Stimulated activated CD8-positive, alpha-beta memory T cell treated with anti-CD3 and anti-CD28 coated beads, Interleukin-4, amount 100 ng/mL, for 4 hours (primary cell): ENCODE measurements at regions not wholly inside any gene's neighbourhood (a gene's known extent, or its start where the extent isn't known, plus 50 kb on each side); places are given as distances from the start of the nearest gene placed in this dataset.
"Not testable (repeated sequence)": the region's sequence is repeated elsewhere in the genome, so short reads cannot be mapped to it uniquely, and the experiment has no call there.

Source experiments
- DNase-seq, 2 donors: peaks; one replicate each; pipeline ENCODE4 v3.0.0-alpha.2; 2020; ENCODE audit warnings: low read depth in 2 of 2, low spot score in 1 of 2

GRCh38 chr1:193448682-193449461, 262.5 kb upstream of the B3GALT2 start:
- DNase-seq: no peak

DNA sequence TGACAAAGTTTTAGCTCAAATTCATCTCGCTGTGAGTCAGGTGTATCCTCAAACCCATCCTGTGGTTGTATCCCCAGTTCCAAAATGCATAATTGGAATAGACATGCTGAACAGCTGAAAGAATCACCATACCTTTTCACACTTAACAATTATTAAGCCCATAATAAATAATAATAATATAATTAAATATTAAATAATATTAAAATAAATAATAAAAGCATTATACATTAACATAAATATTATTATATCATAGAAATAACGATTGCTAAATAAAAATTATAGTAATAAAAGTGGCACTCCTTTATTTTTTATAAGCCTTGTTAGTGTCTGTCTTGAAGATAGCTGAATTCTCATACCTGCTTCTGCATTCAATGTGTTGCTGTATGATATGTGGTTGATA, 257.5 kb upstream of the B3GALT2 start:
- no peak for DNase-seq

- no peak for DNase-seq
Observed at GRCh38 chr1:193438771-193439170, 252.4 kb upstream of the B3GALT2 start.

DNA sequence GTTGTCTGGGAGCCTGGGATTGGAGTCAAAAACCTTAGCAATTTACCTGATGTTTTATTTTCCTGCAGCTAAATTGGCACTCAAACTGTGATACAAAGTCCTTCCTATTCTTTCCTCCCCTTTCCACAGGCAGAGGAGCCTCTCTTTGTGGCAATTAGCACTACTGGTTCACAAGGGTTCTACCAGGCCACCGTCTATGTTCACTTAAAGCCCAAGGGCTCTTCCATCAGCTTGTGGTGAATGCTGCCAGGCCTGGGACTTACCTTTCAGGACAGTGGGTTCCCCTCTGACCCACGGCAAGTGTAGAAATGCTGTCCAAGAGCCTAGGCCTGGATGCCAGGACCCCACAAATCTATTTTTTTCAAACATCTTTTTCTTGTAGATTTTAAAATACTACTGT, 251.9 kb upstream of the B3GALT2 start:
- DNase-seq: no peak

- DNase-seq: no peak
Observed at GRCh38 chr1:193437785-193438184, 251.4 kb upstream of the B3GALT2 start.

DNA sequence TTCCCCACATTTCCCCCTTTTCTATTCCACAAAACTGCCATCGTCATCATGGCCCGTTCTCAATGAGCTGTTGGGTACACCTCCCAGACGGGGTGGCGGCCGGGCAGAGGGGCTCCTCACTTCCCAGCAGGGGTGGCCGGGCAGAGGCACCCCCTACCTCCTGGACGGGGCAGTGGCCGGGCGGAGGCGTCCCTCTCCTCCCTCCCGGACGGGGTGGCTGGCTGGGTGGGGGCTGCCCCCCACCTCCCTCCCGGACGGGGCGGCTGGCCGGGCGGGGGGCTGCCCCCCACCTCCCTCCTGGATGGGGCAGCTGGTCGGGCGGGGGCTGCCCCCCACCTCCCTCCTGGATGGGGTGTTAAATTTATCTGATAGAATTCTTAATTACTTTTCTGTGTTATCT, 250.9 kb upstream of the B3GALT2 start:
- DNase-seq: not testable (repeated sequence)

DNA sequence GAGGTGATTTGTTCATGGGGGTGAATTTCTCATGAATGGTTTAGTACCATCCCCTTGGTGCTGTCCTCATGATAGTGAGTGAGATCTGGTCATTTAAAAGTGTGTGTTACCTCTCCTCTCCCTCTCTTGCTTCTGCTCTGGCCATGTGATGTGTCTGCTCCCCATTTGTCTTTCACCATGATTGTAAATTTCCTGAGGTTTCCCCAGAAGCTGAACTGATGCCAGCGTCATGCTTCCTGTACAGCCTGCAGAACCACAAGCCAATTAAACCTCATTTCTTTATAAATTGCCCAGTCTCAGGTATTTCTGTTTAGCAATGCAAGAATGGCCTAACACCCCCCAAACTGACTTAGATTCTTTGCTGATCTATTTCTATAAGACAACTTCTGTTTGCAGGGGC, 249.4 kb upstream of the B3GALT2 start:
- DNase-seq: no peak

- DNase-seq: no peak
Observed at GRCh38 chr1:193434319-193434718, 247.9 kb upstream of the B3GALT2 start.

DNA sequence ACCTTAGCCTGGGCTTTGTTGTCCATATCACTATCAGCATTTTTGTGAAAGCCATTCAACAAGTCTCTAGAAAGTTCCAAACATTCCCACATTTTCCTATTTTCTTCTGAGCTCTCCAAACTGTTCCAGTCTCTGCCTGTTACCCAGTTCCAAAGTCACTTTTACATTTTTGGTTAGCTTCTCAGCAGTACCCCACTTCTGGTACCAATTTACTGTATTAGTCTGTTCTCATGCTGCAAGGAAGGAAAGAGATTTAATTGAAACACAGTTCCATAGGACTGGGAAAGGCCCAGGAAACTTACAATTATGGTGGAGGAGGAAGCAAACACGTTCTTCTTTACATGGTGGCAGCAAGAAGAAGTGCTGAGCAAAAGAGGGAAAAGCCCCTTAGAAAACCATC, 247.2 kb upstream of the B3GALT2 start:
- DNase-seq: no peak

GRCh38 chr1:193432979-193433587, 246.7 kb upstream of the B3GALT2 start:
- no peak for DNase-seq

- DNase-seq: no peak
Observed at GRCh38 chr1:193431265-193431977, 245.0 kb upstream of the B3GALT2 start.

- DNase-seq: no peak
Observed at GRCh38 chr1:193427524-193427923, 241.1 kb upstream of the B3GALT2 start.

GRCh38 chr1:193426061-193426460, 239.6 kb upstream of the B3GALT2 start:
- DNase-seq: no peak

- no peak for DNase-seq
Observed at GRCh38 chr1:193421487-193421886, 235.1 kb upstream of the B3GALT2 start.

DNA sequence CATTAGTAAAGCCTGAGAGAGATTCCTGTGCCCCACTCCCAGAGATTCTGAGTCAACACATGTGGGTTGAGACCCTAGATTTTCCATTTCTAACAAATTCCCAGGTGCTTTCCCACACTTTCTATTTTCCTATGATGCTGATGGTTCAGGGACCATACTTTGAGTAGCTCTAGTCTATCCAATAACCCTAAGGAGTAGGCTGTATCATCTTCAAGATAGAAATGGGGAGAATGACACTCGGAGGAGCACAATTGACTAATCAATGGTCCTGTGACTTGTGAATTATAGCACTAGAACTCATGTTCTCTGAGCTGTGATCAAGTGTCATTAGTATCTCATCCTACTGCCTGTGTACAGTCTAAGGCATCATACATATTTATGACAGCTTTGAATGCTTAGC, 232.9 kb upstream of the B3GALT2 start:
- no peak for DNase-seq

DNA sequence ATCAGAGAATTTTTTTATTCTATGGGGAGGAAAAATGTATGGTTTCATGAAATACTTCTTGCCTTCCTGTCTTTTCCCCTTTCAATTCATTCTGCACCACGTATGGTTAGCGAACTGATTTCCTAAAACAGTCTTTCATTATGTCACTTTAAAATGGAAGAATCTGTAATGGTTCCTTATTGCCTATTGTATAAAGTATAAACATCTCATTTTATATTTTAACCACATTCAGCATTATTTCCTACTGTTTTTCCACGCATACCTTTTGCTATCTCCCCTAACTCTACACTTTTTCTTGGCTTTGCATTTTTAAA, 232.3 kb upstream of the B3GALT2 start:
- DNase-seq: no peak

DNA sequence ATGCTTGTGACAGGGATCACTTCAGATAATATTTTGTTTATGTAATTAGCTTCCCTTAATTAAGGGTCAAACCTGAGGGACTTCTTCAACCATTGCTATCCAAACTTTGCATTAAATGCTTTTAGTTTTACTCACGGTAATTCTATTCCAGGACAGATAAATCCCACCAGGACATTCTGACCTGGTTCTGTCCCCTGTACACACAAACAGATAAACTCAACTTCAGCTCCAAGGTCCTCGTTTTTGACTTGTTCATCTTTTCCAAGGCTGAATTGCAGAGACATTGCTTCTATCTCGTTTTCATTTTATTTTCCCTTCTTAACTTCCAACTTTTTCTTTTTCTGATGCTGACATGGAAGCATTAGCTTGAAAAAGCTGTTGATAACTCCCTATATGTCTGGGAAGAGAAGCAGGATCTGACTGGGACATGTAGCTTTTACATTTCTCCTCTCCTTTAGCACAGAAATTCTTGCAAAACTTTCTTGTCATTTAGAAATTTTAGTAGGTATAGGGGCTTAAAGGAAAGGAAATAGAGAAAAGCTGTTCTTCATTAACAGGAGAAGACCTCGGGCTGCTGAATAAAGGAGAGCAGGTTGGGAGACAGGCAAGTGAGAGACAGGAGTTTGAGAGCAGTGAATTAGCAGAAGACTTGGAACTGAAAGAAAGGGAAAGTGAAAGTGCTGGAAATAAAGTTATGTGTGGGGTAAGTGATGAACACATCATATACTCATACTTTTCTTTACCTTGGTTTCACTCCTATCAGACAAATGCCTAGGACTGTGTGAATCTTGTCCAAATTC, 231.7 kb upstream of the B3GALT2 start:
- no peak for DNase-seq

DNA sequence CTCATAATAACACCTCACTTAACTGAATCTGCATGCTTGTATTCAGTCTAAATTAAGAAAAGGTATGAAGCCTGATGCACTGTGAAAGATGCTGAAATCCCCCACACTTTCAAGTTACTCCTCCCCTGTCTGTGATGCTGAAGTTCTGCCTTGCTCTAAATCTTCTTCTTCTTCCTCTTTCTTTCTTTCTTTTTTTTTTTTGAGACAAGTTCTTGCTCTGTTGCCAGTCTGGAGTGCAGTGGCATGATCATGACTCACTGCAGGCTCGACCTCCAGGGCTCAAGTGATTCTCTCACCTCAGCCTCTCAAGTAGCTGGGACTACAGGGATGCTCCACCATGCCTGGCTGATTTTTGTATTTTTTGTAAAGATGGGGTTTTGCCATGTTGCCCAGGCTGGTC, 231.0 kb upstream of the B3GALT2 start:
- no peak for DNase-seq

DNA sequence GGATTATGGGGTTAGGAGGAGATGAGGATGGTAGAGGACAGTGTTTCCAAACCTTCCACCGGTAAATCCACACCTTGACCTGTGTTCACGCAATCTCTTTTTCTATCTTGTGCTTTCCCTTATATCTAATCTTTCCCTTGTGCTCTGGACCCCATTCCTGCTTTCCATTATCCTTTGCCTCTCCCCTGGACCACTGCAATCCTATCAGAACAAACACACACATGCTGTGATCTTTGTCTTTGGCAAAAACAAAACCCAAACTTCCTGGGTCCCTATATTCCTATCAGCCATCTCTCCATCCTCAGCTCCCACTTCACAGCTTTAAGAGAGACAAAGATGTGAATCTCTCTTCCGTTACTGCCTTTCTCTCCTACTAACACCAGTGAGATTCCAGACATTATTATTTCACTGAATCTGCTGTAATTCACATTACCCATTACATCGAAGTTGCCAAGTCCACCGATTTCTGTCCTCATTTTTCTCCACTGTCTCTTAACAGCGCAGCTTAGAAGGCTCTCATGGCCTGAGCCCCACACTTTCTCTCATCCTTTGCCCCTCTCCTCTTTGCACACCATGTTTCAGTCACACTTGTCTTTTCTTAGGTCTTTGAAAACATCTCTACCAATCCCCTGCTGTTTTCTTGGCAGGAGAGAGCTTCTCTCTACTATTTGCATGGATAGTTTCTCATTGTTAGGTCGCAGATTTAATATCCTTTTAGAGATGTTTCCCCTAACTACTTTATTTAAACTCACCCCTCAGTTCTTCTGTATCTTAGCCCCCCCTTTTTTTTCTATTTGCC, 230.0 kb upstream of the B3GALT2 start:
- DNase-seq: no peak

- no peak for DNase-seq
Observed at GRCh38 chr1:193415256-193415655, 228.8 kb upstream of the B3GALT2 start.

GRCh38 chr1:193413376-193413775, 227.0 kb upstream of the B3GALT2 start:
- DNase-seq: no peak
